22Rv1 (cell line): ENCODE measurements at regions not wholly inside any gene's neighbourhood (a gene's known extent, or its start where the extent isn't known, plus 50 kb on each side); places are given as distances from the start of the nearest gene placed in this dataset.

Experiments
- CTCF ChIP-seq: fragments of 450-650 bp; IDR thresholded peaks from 2 replicates; pipeline ENCODE4 v1.5.1; 2017; ENCODE audit warnings: mild to moderate bottlenecking
- ZFX ChIP-seq: fragments of 450-650 bp; IDR thresholded peaks from 2 replicates; pipeline ENCODE4 v1.6.1; 2017; ENCODE audit warnings: antibody characterized with exemption, borderline replicate concordance

GRCh38 chr13:104764600-104764999, 1698.4 kb upstream of the SLC10A2 start:
- TF ChIP-seq CTCF (no peak), ZFX (no peak)
